ENCODE measurements at regions not wholly inside any gene's neighbourhood (a gene's known extent, or its start where the extent isn't known, plus 50 kb on each side); places are given as distances from the start of the nearest gene placed in this dataset.

DNA sequence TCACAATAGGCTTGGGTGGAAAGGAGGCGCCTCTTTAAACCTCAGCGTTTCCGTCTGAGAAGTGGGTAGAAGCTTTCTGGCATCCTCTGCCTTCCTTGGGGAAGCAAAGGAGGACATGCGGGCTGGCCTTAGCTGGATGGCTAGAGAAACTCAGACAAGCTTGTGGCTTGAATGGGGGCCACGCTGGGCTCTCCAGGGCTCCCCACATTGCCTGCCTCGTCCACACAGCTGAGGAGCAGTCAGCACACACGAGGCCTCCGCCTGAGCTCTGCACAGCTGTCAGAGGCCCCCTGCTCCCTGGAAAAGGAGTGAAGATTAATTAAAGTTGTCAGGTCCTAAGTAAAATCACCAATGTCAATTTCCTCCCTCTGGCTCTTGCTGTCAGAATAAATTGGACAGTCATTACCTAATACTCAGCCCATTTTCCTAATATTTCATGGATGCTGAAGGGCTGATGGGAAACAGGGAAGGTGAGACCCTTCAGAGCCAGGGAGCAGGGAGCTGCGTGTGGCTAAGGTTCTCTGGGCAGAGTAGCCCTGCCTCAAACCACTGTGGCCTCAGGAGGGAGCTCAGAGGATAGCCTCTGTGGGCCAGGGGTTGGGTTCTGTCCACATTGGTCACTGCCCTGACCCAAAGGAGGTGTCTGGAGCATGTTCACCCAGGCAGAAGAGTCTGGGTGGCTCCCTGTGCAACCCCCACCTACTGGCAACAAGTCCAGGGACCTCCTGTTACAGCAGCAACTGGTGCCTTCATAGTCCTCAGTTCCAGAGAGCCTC is 118.3 kb upstream of the CD82 start:
- H3K27ac ChIP-seq: no peak overlapping the region
- TF ChIP-seq, protein P1, sequence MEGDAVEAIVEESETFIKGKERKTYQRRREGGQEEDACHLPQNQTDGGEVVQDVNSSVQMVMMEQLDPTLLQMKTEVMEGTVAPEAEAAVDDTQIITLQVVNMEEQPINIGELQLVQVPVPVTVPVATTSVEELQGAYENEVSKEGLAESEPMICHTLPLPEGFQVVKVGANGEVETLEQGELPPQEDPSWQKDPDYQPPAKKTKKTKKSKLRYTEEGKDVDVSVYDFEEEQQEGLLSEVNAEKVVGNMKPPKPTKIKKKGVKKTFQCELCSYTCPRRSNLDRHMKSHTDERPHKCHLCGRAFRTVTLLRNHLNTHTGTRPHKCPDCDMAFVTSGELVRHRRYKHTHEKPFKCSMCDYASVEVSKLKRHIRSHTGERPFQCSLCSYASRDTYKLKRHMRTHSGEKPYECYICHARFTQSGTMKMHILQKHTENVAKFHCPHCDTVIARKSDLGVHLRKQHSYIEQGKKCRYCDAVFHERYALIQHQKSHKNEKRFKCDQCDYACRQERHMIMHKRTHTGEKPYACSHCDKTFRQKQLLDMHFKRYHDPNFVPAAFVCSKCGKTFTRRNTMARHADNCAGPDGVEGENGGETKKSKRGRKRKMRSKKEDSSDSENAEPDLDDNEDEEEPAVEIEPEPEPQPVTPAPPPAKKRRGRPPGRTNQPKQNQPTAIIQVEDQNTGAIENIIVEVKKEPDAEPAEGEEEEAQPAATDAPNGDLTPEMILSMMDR (conservative IDR thresholded peaks at IDR 0.05): no peak

DNA sequence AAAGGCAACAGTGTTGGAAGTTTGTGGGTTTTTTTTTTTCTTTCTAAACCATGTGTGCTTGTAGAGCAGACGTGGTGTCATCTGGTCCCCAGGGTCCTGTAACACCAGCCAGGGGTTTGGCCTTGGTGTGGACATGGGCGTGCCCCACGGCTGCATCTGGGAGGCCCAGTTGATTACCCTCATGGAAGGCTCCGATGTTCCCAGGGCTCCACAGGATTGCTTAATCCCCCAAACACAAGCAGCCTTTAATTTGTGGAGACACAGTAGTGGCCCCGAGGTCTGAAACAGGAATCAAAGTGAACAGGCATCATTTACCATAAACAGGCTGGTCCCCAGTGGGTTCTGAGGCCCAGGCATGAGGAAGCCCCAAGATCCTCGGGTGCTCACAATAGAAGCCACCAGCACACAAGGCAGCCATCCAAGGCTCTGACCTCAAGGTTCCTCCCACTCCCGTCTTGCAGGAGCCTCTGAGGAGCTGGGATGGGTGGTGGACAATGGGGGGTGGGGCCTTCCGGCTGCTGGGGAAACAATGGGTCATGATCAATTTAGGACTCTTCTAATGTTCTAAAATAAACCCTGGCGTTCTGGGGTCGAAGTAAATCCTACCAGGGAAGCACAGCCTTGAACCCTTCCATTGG is 115.0 kb upstream of the CD82 start:
- H3K27ac ChIP-seq: no peak overlapping the region
- TF ChIP-seq, protein P1 (conservative IDR thresholded peaks at IDR 0.05): no peak

DNA sequence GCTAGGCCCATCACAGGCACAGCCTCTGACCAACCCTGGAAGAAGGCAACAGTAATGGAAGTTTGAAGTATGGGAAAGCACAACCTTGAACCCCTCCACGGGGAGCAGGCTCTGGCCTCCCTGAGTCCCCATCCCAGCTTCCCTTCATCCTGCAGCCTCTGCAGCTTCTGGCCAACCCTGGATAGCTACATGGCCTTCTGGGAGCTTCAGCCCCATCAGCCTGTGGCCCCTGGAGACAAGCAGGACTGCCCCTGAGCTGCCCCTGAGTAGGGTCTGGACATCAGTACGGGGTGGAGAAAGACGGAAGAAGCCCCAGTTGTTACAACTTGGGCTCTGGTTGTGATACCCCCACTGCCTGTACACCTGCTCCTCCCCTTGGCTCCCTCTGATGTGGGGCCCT is 113.8 kb upstream of the CD82 start:
- H3K27ac ChIP-seq: no peak overlapping the region
- TF ChIP-seq, protein P1 (conservative IDR thresholded peaks at IDR 0.05): no peak

DNA sequence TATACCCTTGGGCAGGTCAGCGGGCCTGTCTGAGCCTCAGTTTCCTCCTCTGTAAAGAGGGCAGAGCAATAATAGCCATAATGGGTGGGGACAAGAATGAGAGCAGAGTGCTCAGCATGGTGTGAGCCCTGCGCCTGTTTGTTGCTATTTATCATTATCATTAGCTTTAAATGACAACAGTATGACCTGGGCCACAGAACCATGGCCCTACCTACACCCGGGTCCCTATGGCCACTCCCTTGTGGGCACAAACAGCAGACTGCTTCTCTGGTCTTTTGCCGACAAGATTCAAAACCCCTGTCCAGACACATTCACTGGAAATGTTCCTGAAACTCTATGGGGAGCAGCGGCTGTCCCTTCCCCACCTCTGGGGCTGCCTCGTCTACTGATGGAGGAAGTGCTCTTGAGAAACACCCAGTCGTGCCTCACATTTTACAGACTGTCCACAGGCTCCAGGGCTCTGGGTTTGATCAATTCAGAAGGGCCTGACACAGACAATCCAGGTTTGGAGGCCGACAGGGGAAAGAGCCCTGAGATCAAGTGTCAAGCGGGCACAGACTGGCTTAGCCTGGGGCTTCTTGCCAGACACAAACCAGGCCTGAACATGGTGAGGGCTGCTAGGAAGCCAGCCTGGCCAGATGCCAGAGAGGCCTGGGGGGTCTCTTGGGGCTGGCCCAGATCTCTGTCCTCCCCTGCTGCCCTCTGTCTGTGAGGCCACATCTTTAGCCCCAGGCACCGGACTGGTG is 112.5 kb upstream of the CD82 start:
- TF ChIP-seq, protein P1 (conservative IDR thresholded peaks at IDR 0.05): no peak
- H3K27ac ChIP-seq: no peak overlapping the region

DNA sequence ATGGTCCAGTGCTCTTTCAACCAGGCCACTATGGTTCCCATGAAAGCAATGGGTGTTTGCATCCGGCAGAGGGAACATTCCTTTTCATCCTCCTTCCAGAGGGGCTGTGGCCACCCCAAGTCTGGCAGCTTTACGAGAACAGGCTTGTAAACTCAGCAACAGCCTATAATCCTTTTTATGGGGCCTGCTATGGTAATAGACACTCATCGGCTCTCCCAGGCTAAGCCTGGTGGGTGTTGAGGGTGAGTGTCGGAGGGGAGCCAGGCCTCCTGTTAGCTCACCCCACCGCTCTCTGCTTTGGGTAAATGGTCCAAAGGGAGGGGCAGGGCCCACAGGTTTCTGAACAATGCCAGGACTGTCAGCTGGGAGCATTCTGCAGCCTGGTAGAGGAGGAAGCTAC is 111.6 kb upstream of the CD82 start:
- no peak overlapping the region for H3K27ac ChIP-seq
- TF ChIP-seq, protein P1 (conservative IDR thresholded peaks at IDR 0.05): no peak

DNA sequence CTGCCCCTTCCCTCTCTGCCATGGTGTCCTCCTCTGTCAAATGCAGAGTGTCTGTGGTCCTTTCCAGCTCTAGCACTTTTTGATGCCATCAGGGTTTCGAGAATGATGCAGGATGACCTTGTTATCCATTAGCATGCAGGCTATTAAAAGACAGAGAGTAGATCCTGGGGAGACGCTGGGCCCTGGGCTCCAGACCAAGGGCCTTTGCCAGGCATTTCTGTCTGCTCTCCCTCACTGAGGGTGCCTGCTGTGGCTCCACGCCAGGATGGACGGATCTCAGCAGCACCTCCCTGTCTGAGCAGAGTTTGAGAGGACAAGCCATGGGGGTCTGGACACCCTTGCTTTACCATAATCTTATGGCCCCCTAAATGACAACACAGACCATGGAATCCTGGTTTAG is 110.8 kb upstream of the CD82 start:
- TF ChIP-seq, protein P1 (conservative IDR thresholded peaks at IDR 0.05): no peak
- no peak overlapping the region for H3K27ac ChIP-seq

Data from VCaP (cell line).